ENCODE measurements at regions not wholly inside any gene's neighbourhood (a gene's known extent, or its start where the extent isn't known, plus 50 kb on each side); places are given as distances from the start of the nearest gene placed in this dataset.
"Not testable (repeated sequence)": the region's sequence is repeated elsewhere in the genome, so short reads cannot be mapped to it uniquely, and the experiment has no call there.

DNA sequence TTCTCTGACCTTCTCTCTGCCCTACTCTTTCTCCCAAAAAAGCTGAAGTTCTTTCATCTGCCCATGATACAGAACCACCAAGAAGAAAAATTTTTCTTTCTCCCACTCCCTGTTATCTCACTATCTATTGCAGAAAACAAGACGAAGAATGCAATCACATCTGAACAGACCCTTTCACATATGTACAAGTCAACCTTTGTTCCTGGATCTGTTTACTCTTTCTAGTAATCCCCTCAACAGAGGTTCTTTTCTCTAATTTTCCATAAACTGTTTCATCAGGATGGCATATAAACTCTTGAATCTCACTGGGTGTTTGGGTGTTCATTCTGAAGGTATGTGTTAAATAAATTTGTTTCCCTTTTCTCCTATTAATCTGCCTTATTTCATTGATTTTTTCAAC, 1262.7 kb upstream of the NRXN1 start:
- no peak for DNase-seq (ENCODE audit: low read depth)

DNA sequence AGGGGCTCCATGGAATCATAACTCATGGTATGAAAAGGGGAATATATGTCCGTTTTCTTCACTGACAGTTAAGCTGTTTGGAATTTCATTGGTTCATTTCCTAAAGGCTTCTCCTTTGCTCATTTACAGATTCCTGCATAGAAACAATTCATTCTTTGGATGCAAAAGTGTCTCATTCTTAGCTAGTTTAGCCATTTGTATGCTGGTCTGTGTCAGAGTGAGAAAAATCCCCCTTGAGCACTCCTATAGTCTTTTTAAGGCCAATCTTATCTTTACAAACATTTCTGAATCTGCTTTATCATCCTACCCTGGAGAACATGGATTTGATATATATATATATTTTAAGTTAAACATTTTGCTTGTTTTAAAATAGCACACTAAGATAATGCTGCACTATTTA, 1260.9 kb upstream of the NRXN1 start:
- no peak for DNase-seq (ENCODE audit: low read depth)

DNA sequence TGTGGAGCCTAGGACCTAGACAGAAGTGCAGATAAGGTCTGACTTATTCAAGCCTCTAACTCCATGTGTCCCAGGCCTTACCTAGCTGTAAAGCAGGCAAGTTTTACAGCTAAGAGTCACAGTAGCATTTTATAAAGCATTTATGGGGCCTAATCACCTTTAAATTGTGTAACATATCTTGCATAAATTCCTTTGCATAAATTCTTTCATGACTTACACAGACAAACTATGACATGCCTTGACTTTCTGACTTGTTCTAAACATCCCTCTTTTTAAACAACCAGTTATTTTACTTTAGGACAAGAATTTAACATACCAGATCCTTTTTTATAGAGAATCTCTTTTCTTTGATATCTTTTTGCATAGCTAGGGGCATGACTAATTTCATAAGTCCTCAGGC, 1257.8 kb upstream of the NRXN1 start:
- peak; percentile 63 for DNase-seq (ENCODE audit: low read depth)

DNA sequence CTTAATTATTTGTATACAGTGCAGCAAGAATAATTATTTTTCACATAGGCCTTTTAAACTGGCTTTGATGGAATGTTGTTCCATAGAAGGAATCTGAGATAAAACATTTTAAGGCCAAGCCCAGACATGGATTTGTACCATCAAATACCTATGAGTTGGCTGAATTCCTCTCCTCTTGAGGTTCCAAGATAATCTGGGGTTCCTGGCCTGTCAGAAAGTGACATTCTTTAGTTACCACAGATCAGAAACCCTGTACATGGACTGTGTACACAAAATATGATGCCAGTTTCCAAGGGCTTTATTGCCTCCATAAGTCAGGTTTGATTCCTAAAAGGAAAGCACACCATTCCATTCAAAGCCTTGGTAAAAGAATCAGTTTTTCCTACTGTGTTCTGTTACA, 1256.7 kb upstream of the NRXN1 start:
- DNase-seq (ENCODE audit: low read depth), result peak; percentile 51

DNA sequence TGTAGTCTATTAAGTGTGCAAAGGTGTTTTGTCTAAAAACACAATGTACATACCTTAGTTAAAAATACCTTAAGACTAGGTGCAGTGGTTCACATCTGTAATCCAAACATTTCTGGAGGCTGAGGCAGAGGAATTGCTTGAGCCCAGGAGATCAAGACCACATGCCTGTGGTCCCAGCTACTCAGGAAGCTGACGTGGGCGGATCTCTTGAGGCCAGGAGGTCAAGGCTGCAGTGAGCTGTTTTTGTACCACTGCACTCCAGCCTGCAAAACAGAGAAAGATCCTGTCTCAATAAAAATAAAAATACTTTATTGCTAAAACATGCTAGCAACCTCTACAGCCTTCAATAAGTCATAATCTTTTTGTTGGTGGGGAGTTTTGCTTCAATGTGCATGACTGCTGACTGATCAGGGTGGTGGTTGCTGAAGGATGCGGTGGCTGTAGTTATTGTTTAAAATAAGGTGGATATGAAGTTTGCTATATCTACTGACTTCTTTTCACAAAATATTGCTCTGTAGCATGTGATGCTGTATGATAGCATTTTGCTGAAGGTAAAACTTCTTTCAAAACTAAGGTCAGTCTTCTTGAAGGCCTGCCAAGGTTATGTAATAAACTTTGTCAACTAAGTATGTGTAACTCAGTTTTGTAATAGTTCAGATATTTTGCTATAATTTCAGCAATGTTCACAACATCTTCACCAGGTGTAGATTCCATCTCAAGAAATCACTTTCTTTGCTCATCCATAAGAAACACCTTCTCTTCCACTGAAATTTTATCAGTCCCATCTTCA, 1238.0 kb upstream of the NRXN1 start:
- peak; percentile 98 for DNase-seq (ENCODE audit: low read depth)

DNA sequence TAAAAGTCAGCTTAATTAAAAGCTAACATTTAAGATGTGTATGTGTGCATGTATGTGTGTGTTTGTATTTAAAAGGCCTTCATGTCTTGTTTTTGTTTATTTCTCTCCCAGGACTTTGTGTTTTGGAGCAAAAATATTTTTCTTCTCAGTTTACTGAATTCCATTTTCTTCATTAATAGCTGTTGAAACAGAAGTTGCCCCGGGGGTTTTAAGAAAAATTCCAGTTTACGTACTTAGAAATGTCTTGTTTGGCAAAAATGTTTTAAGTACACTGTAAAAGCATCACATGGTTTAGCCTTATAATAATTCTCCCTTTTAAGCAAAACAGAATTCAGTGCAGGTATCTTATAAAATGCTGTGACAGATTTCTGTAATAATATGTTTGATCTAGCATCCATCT, 1233.0 kb upstream of the NRXN1 start:
- DNase-seq (ENCODE audit: low read depth), result no peak

DNA sequence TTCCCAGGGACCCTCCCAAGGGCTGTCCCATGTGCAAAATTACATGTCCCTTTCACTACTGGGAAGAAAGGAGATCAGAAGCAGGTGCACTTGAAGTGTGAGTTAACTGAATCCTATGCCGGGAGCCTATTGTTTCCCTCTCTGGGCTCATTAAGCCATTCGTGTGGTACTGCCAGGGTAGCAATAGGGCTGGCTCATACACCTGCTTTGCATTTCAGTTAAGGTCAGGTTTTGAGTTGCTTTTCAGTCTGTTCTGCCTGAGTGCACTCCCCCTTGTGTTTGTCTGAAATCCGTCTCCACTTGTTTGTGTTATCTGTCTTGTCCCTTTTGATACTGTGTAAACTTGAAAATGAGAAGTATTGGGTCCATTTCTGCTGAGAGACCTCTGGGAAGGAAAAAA, 1232.6 kb upstream of the NRXN1 start:
- DNase-seq (ENCODE audit: low read depth), result no peak

DNA sequence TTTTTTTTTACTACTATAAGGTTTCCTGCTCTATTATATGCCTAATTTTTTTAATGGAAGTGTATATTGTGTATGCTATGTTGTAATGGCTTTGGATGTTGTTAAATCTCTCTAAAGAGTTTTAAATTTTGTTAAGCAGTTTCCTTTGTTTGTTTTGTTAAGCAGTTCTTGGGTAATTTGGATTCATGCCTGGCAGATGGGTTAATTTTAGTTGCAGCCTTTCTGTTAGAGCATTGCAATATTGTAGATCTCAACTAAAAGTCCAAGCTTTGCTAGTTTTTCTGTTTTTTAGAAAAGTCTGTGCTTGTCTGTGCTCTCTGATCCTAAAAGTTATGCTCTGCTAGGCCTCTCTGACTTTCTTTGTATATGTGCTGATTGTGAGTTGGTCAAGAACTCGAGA, 1229.0 kb upstream of the NRXN1 start:
- DNase-seq (ENCODE audit: low read depth), result peak; percentile 89

DNA sequence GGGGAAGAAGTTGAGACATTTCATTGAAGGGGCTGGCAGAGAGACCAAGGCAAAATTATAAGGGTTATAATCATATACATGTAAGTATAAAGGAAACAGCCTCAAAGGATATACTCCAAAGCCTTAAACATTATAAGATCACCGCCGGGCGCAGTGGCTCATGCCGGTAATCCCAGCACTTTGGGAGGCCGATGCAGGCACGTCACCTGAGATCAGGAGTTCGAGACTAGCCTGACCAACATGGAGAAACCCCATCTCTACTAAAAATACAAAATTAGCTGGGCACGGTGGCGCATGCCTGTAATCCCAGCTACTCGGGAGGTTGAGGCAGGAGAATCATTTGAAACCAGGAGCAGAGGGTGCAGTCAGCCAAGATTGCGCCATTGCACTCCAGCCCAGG, 1227.0 kb upstream of the NRXN1 start:
- DNase-seq (ENCODE audit: low read depth), result not testable (repeated sequence)

DNA sequence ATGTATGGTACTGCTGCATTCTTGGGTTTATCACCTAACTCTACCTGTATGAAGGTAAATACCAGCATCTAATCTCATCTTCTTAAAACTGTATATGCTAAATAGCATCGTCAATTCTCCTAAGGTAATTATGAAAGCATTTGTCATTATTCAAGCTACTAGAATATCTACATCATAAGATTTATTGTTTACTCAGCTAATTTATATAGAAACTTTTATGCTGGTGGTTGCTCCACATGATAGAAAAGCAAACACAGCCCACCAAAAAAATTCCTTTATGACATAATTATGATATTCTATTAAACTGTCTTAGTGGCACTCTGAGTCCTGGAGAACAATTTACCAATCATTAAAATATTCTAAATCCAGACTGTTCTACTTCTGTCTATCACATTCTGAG, 1226.1 kb upstream of the NRXN1 start:
- no peak for DNase-seq (ENCODE audit: low read depth)

DNA sequence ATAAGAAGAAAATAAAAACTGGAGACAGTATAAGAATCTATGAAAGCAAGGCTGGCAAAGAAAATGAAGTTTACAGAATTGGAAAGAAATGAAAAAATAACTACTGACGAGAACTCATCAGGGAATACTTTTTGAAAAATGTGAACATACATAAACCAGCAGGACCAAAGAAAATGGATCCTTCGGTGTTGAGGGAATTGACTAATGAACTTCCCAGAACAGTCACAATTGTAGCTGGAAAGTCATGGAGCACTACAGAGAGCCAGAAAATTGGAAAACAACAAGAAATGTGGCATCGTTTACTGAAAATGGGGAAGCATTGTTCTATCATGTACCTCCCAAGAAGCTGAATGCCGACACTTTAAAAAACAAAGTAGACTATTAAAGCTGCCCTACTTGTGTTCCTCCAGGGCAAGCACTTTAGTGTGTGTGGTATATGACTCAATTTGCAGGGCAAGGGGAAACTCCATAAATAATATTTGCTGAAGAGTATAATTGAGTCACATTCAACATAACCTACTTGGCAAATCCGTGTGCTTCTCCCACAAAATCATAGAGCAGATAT, 1221.6 kb upstream of the NRXN1 start:
- no peak for DNase-seq (ENCODE audit: low read depth)

DNA sequence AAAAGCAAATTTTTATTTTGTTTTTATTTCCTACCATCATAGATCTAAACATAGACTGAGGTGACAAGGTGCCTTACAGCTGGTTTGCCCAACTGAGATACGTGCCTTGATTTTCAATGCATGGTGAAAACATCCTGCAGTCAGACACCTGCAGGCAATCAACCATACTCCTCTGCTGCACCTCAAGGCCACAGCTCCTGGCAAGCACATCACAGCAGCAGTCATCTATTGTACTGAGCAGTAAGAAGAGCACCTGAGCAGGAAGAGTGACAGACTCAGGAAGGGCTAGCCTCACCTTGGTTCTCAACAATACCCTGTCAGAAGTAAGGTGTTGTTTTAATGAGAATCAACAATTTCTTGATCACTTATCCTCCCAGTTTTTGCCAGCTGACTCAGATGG, 1206.8 kb upstream of the NRXN1 start:
- no peak for DNase-seq (ENCODE audit: low read depth)

DNA sequence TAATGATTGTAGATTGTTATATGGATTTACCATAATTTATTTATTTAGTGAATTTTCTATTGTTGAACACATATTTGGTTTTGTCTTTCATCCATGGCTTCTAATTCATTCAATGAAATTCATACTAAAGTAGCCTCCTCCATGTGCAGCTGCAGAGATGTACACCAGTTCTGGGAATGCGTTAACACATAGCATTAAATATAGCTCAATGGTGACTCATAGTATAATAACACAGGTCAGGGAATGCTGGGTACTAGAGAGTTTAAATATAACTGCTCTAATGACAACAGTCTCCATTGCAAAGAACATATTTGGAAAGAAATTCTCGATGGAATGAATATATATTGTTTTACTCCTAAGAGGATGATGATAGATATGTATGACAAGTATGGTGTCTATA, 1190.2 kb upstream of the NRXN1 start:
- peak; percentile 77 for DNase-seq (ENCODE audit: low read depth)

DNA sequence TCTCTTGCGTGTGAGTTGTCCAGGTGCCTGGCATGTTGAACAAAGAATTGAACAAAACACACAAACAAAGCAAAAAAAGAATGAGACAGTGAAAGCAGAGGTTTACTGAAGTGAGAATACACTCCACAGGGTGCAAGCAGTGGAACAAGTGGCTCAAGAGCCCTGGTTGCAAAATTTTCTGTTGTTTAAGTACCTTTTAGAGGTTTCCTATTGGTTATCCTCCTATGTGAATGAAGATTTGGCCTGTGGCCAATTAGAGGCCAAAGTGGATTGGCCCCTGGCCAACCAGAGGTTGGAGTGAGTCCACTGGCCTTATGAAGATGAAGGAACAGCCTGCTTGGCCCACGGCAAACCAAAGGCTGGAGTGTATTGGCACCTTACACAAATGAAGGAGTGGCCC, 1188.5 kb upstream of the NRXN1 start:
- no peak for DNase-seq (ENCODE audit: low read depth)

DNA sequence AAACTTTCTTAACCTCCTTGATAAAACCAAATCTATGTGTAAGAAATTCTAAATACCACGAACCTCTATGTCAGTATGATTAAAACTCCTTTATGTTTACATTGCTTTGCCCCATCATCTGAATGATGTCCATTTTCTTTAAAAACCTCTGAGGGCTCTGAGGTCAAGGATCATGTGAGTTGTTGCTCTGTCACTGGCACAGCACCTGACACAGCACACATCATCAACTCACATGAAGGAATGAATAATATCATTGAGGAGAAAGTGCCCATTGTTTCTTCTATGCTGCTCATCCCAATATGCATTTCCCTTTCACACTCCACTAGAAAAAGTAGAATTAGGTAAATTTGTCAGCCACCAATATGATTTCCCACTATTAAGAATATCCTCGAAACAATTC, 1178.7 kb upstream of the NRXN1 start:
- no peak for DNase-seq (ENCODE audit: low read depth)

DNA sequence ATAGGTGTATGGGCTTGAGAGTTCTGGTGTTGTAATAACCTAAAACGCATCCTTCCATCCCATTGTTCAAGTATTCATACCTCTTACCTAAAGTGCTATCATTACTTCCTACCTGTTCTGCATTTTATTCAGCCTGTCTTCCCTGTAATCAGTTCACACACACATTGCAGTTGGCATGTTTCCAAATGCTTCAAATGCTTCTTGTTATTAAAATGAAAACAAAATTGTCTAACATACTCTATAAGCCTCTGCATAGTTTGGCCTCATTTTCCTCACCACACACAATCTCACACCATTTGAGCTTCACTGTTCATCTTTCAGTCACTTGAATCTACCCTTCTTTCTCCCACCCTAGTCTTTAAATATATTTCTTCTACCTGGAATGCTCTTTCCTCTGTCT, 1178.2 kb upstream of the NRXN1 start:
- DNase-seq (ENCODE audit: low read depth), result peak; percentile 41

DNA sequence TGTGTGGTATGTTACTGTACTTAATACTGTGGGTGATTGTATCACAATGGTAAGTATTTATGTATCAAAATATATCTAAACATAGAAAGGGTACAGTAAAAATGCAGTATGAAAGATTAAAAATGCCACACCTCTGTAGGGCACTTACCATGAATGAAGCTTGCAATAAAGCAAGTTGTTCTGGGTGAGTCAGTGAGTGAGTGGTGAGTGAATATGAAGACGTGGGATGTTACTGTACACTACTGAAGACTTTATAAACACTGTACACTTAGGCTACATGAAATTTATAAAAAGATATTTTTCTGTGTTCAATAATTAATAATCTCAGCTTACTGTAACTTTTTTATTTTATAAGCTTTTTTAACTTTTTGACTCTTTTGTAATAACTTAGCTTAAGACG, 1162.4 kb upstream of the NRXN1 start:
- no peak for DNase-seq (ENCODE audit: low read depth)

DNA sequence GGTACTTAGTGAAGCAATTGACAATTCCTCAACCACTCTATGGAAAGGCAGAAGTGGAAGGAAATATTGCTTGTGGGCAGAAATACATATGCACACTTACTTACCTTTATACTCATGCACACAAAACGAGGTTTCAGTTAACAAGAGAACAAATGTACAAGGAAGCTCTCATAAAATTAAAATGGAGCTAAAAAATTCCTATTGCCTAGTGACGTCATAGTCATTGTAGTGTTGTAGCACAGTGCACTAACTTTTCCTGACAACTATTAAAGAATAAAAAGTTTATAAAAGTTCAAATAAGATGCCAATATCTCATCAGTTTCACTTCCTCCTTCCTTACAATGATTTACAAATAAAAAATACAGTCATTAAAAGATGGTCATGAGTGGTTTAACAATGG, 1161.9 kb upstream of the NRXN1 start:
- no peak for DNase-seq (ENCODE audit: low read depth)

DNA sequence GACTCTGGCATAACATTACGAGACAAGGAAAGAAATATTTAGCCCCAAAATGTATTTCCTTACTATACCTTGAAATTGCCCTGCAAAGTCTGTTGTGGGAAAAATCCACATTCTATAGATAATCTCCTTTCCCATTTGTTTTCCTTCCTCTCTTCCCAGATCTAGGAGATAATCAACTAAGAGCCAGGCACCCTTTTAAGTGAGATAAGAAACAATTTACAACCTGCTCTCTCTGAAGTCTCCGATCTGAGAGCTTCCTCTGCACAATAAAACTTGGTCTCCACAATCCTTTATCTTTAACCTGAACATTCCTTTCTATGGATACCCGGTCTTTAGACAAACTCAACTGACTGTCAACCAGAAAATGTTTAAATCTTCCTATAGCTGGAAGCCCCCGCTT, 1160.7 kb upstream of the NRXN1 start:
- DNase-seq (ENCODE audit: low read depth), result no peak

DNA sequence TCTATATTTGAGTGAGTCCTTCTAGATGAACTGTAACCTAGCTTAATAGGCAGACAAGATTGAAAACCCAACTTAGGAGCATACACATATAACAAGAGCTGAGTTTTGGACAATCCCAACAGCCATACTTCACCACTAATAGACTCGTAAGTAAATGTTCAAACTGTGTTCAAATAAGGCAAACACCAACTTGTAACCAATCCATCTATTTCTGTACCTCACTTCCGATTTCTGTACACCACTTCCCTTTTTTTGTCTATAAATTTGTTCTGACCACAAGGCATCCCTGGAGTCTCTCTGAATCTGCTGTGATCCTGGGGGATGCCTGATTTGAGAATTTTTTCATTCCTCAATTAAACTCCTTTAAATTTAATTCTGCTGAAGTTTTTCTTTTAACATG, 1149.1 kb upstream of the NRXN1 start:
- no peak for DNase-seq (ENCODE audit: low read depth)

DNA sequence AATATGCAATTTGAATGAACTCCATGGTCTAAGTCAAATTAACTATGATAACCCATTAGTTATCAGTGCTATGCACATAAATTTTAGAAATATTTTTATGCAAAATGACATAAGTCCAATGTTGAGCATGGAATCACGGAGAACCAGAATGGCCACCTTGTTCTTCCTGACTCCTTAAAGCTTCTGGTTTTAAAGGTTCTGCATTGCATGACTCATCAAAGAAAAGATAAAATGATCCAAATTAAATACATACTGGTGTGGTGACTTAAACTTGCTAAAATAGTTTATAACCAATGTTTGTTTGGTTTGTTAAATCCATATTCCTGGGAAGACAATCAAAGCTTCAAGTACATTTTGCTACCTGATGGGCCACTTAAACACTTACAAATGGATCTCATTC, 1146.9 kb upstream of the NRXN1 start:
- DNase-seq (ENCODE audit: low read depth), result peak; percentile 12

DNA sequence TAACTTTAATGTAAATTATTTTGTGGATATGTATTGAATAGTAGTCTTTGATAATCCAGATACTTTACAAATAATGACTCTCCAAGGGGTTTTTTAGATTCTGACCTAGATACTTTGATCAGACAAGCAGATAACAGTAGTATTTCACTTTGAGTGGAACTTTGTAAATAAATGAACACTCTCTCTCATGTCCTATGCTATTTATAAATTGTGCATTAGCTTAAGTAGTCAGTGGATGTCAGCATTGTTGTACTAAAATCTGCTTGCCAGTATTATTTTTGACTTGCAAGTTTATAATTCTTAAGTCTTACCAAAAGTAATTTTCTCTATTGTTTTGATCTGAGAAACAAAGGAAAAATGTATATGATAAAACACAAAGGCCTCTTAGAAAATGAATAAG, 1113.1 kb upstream of the NRXN1 start:
- DNase-seq (ENCODE audit: low read depth), result peak; percentile 46

DNA sequence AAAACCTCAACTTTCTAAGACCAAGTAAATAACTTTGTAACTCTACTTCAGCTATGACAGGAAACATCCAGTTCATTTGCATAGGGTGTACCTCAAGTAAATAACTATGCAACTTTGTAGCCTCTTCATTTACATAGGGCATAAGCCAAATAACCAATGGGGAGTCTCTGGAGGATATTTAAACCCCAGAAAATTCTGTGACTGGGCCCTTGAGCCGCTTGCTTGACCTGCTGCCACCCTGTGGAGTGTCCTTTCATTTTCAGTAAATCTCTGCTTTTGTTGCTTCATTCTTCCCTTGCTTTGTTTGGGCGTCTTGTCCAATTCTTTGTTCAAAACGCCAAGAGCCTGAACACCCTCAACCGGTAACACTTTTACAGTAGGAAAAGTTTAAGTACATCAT, 1112.7 kb upstream of the NRXN1 start:
- DNase-seq (ENCODE audit: low read depth), result peak; percentile 37

DNA sequence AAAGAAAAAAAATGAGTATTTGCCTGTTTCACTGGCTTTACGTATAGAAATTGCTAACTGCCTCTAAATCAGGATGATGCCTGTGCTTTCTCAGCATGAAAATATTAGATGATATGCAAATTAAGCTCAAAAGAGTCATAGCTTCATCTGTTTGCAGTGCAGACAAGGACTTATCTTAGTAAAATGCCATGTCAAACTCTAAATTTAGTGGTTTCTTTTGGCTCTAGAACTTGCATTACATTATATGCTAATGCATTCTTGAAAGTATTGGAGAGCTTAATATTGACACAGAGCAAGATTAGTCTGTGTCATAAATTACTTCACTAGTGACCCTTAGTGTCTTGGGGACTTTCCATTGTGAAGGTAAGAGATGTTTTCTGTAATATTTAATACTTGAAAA, 1109.1 kb upstream of the NRXN1 start:
- peak; percentile 36 for DNase-seq (ENCODE audit: low read depth)

All from iris pigment epithelial cell (primary cell).